Ovary (tissue), 3 donors: ENCODE measurements at regions not wholly inside any gene's neighbourhood (a gene's known extent, or its start where the extent isn't known, plus 50 kb on each side); places are given as distances from the start of the nearest gene placed in this dataset.

Experiments
- CTCF ChIP-seq, 3 donors: fragments of 450-650 bp in 2 of 3; fragments of 200-600 bp in 1 of 3; IDR thresholded peaks; one replicate each; pipeline versions ENCODE4 v1.5.1 to v1.8.0; 2016 to 2022; ENCODE audit warnings: antibody characterized with exemption in 3 of 3, mild to moderate bottlenecking in 1 of 3
- EP300 ChIP-seq: sonication (generic); formaldehyde crosslinking; IDR thresholded peaks from one replicate; pipeline ENCODE4 v1.6.1; 2017; ENCODE audit warnings: antibody characterized with exemption
- donor health status: DM: no; HTN: no; CAD: no.

- TF ChIP-seq CTCF (IDR thresholded peaks at IDR 0.05) (no peak), EP300 (no peak)
Observed at GRCh38 chr15:89401631-89402517, 67.2 kb upstream of the POLG start.
